Endothelial cell of umbilical vein (primary cell): ENCODE measurements at regions not wholly inside any gene's neighbourhood (a gene's known extent, or its start where the extent isn't known, plus 50 kb on each side); places are given as distances from the start of the nearest gene placed in this dataset.

ENCODE experiments used
- BruUV-seq: library from RNA; stranded (reverse); fragments of 400-500 nt; replicated peaks from 2 replicates; lab custom pipeline; 2021; lab: Mats Ljungman, UMichigan
- CTCF ChIA-PET: fragments of 300-600, 350-600 bp; sonication (Branson Sonifier 250); formaldehyde crosslinking; loops from one replicate; lab custom pipeline; 2021; ENCODE audit warnings: antibody characterized with exemption, inconsistent platforms; lab: Charles Lee
- POLR2A ChIA-PET: fragments of 300-600, 350-600 bp; sonication (Branson Sonifier 250); formaldehyde crosslinking; loops from one replicate; lab custom pipeline; 2021; ENCODE audit warnings: antibody characterized with exemption, inconsistent platforms; lab: Charles Lee
- DNase-seq: peaks from one replicate; pipeline ENCODE4 v3.0.0-alpha.2; 2011; ENCODE audit warnings: low read depth, low spot score
- FAIRE-seq: peaks from 2 replicates; lab custom pipeline; 2011; peaks lifted over from hg19 to GRCh38; lab: Jason Lieb, UNC
- H2AFZ ChIP-seq: 2 replicates; pipeline ENCODE4 v1.6.0; 2012; ENCODE audit warnings: low read depth, low read length, control low read depth, inconsistent platforms
- H3K27ac ChIP-seq: 2 replicates; pipeline ENCODE4 v1.5.1; 2011; ENCODE audit warnings: low read depth, mild to moderate bottlenecking, control low read depth, low read length, moderate library complexity; ENCODE audit not compliant: insufficient read depth
- H3K27me3 ChIP-seq, 2 experiments: 2 replicates each; pipeline versions ENCODE4 v1.6.0 to v1.6.1; 2011; ENCODE audit warnings: low read length in 2 of 2, mixed read lengths in 1 of 2; ENCODE audit not compliant: control insufficient read depth in 2 of 2, insufficient read depth in 2 of 2
- H3K36me3 ChIP-seq, 2 experiments: 2 replicates in 1 of 2; 3 replicates in 1 of 2; pipeline ENCODE4 v1.5.1; 2011; ENCODE audit warnings: low read length in 2 of 2, mild to moderate bottlenecking in 1 of 2, moderate library complexity in 1 of 2; ENCODE audit not compliant: control insufficient read depth in 2 of 2, insufficient read depth in 2 of 2; ENCODE audit errors: extremely low read depth in 1 of 2
- H3K4me1 ChIP-seq: 3 replicates; pipeline ENCODE4 v1.5.1; 2011; ENCODE audit warnings: mild to moderate bottlenecking, low read length; ENCODE audit not compliant: control insufficient read depth, insufficient read depth; ENCODE audit errors: extremely low read depth
- H3K4me2 ChIP-seq: 2 replicates; pipeline ENCODE4 v1.6.1; 2011; ENCODE audit warnings: low read length, control low read depth, mixed read lengths; ENCODE audit not compliant: insufficient read depth
- H3K4me3 ChIP-seq, 3 experiments: fragments of 200-600 bp in 1 of 3; sonication (generic), shearing (Covaris generic) in 1 of 3; replicated peaks in 1 of 3; 2 replicates each; pipeline ENCODE4 v1.5.1; 2011 to 2016; ENCODE audit warnings: control low read depth in 3 of 3, low read length in 3 of 3, mild to moderate bottlenecking in 2 of 3, inconsistent platforms in 1 of 3, low read depth in 1 of 3, moderate library complexity in 1 of 3; ENCODE audit not compliant: insufficient read depth in 1 of 3
- H3K79me2 ChIP-seq: 2 replicates; pipeline ENCODE4 v1.6.0; 2012; ENCODE audit warnings: low read length, inconsistent platforms; ENCODE audit not compliant: control insufficient read depth, insufficient read depth
- H3K9ac ChIP-seq: replicated peaks from 2 replicates; pipeline ENCODE3; 2011; ENCODE audit warnings: low read length, control low read depth; ENCODE audit not compliant: insufficient read depth; ENCODE audit errors: extremely low read depth
- H3K9me1 ChIP-seq: replicated peaks from 3 replicates; pipeline ENCODE4 v1.6.0; 2011; ENCODE audit warnings: mild to moderate bottlenecking, low read length; ENCODE audit not compliant: control insufficient read depth, insufficient read depth; ENCODE audit errors: extremely low read depth
- H3K9me3 ChIP-seq: replicated peaks from 2 replicates; pipeline ENCODE4 v1.5.1; 2012; ENCODE audit warnings: low read length, inconsistent platforms; ENCODE audit not compliant: control insufficient read depth, insufficient read depth
- H4K20me1 ChIP-seq: replicated peaks from 2 replicates; pipeline ENCODE3; 2011; ENCODE audit warnings: mild to moderate bottlenecking, low read length; ENCODE audit not compliant: control insufficient read depth, insufficient read depth; ENCODE audit errors: extremely low read depth
- EZH2 ChIP-seq: IDR thresholded peaks from 2 replicates; pipeline ENCODE4 v1.6.1; 2012; ENCODE audit warnings: borderline replicate concordance, low read depth, mild to moderate bottlenecking, moderate library complexity, low read length, inconsistent platforms; ENCODE audit not compliant: severe bottlenecking
- GATA2 ChIP-seq: IDR thresholded peaks from 2 replicates; pipeline ENCODE4 v1.7.0; 2011; ENCODE audit warnings: low read depth, mild to moderate bottlenecking, moderate library complexity, mixed read lengths, low read length; ENCODE audit not compliant: insufficient read length, insufficient read depth
- MAX ChIP-seq: IDR thresholded peaks from 2 replicates; pipeline ENCODE4 v1.6.1; 2011; ENCODE audit not compliant: insufficient read depth, insufficient read length
- MYC ChIP-seq: IDR thresholded peaks from one replicate; pipeline ENCODE4 v1.6.1; 2011; ENCODE audit warnings: mild to moderate bottlenecking, low read depth, low read length
- POLR2A ChIP-seq: IDR thresholded peaks from 2 replicates; pipeline ENCODE4 v1.6.1; 2012; ENCODE audit warnings: low read depth, mild to moderate bottlenecking, control low read depth, low read length
- POLR2AphosphoS5 ChIP-seq: IDR thresholded peaks from 2 replicates; pipeline ENCODE4 v1.6.1; 2012; ENCODE audit warnings: low read depth, mild to moderate bottlenecking, control low read depth, low read length, moderate library complexity; ENCODE audit not compliant: insufficient read depth
- dilution Hi-C: fragments of 300-500 bp; cut with MboI; formaldehyde crosslinking; loops from one replicate; pipeline ENCODE4 v1.15.0; 2019; ENCODE audit warnings: low sequenced_read_pairs; ENCODE audit not compliant: extremely low pct_ligation_motif_present
- intact Hi-C: fragments of 100-400 bp; cut with micrococcal nuclease; formaldehyde crosslinking; loops from one replicate; pipeline ENCODE4 v1.10.0; 2022
- TF ChIP-seq, protein P1 (sequence below), 2 donors: IDR thresholded peaks; 1 replicate in 1 of 2; 2 replicates in 1 of 2; pipeline ENCODE4 v1.5.1; 2011; ENCODE audit warnings: low read length in 2 of 2, mild to moderate bottlenecking in 2 of 2, moderate library complexity in 2 of 2, control low read depth in 1 of 2, inconsistent platforms in 1 of 2, low read depth in 1 of 2; ENCODE audit not compliant: insufficient read depth in 1 of 2; ENCODE audit errors: extremely low read depth in 1 of 2

DNA sequence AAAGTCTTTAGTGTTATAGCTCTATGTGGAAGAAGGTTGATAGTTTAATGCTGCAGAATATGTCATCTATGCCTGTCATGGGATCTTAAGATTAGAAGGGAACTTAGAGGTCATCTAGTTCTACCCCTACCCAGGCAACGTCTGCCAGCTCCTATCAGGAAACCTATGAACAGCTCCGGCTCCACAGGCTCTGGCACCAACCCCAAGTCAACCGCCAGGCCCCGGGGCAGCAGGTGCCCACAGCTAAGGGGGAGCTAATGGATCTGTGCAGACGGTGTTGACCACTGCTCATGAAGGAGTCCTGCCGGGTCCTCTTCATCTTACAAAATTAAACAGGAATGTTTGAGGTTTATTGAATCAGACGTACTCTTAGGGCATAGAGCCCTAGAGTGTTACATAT lies 440.8 kb upstream of the KLHL29 start:
- Histone ChIP-seq H3K9ac (no peak overlapping the region), H3K36me3 (no peaks in the 10 kb centered on the region), H2AFZ (no peak overlapping the region), H3K9me3 (peaks cover 6% of the 10 kb centered on the region), H3K79me2 (no peaks in the 10 kb centered on the region), H3K9me1 (no peaks in the 10 kb centered on the region), H4K20me1 (no peaks in the 10 kb centered on the region), H3K4me2 (no peak overlapping the region), H3K27me3 (no peaks in the 10 kb centered on the region), H3K27ac (no peak overlapping the region), H3K4me1 (no peaks in the 10 kb centered on the region), H3K4me3 (no peak overlapping the region)
- TF ChIP-seq EZH2 (no peak), POLR2A (no peak)
- no TSS peak for BruUV-seq
- CTCF ChIA-PET: no interaction called here
- intact Hi-C loops: no loop called here
- FAIRE-seq (no peak), DNase-seq (no peak)
- dilution Hi-C loops: no loop called here
- POLR2A ChIA-PET: no interaction called here

GRCh38 chr2:22946553-22946952 lies 438.4 kb upstream of the KLHL29 start:
- no peaks in the 10 kb centered on the region for H3K36me3 ChIP-seq
- ChIA-PET CTCF (no interaction called here), POLR2A (no interaction called here)
- intact Hi-C loops (no loop called here), dilution Hi-C loops (no loop called here)
- H3K4me2 ChIP-seq: no peak overlapping the region
- H3K4me3 ChIP-seq: no peak overlapping the region
- no peaks in the 10 kb centered on the region for H3K79me2 ChIP-seq
- no peak overlapping the region for H2AFZ ChIP-seq
- H3K27ac ChIP-seq: no peak overlapping the region
- peaks cover 6% of the 10 kb centered on the region for H3K9me3 ChIP-seq
- DNase-seq (no peak), FAIRE-seq (no peak)
- H3K9me1 ChIP-seq: no peaks in the 10 kb centered on the region
- H3K27me3 ChIP-seq: no peaks in the 10 kb centered on the region
- no peaks in the 10 kb centered on the region for H4K20me1 ChIP-seq
- no peak overlapping the region for H3K9ac ChIP-seq
- BruUV-seq: no TSS peak
- no peaks in the 10 kb centered on the region for H3K4me1 ChIP-seq
- TF ChIP-seq EZH2 (no peak), POLR2A (no peak), POLR2AphosphoS5 (no peak), MYC (no peak), MAX (no peak), GATA2 (no peak)
- TF ChIP-seq, protein P1, sequence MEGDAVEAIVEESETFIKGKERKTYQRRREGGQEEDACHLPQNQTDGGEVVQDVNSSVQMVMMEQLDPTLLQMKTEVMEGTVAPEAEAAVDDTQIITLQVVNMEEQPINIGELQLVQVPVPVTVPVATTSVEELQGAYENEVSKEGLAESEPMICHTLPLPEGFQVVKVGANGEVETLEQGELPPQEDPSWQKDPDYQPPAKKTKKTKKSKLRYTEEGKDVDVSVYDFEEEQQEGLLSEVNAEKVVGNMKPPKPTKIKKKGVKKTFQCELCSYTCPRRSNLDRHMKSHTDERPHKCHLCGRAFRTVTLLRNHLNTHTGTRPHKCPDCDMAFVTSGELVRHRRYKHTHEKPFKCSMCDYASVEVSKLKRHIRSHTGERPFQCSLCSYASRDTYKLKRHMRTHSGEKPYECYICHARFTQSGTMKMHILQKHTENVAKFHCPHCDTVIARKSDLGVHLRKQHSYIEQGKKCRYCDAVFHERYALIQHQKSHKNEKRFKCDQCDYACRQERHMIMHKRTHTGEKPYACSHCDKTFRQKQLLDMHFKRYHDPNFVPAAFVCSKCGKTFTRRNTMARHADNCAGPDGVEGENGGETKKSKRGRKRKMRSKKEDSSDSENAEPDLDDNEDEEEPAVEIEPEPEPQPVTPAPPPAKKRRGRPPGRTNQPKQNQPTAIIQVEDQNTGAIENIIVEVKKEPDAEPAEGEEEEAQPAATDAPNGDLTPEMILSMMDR (IDR thresholded peaks at IDR 0.05; ENCODE audit: extremely low read depth in 1 of 2, insufficient read depth in 1 of 2, low read depth in 1 of 2, low read length in 2 of 2): no peak
